ENCODE measurements at regions not wholly inside any gene's neighbourhood (a gene's known extent, or its start where the extent isn't known, plus 50 kb on each side); places are given as distances from the start of the nearest gene placed in this dataset.
"Not testable (repeated sequence)": the region's sequence is repeated elsewhere in the genome, so short reads cannot be mapped to it uniquely, and the experiment has no call there.

GRCh38 chr2:89224803-89225202 is 533.3 kb downstream of the RPIA start:
- not testable (repeated sequence) for DNase-seq; H3K27ac Mint-ChIP-seq; H2BK12ac ChIP-seq (ENCODE audit: insufficient read length, low read depth, low read length); H3K56ac ChIP-seq (ENCODE audit: insufficient read length, low read depth, low read length); H3K9ac ChIP-seq (ENCODE audit: extremely low read depth, insufficient read length, low read length); H3T11ph ChIP-seq (ENCODE audit: low read length); H2BK120ac ChIP-seq (ENCODE audit: low read depth, low read length, poor library complexity, severe bottlenecking); H4K5ac ChIP-seq (ENCODE audit: insufficient read length, low read depth, low read length); H3K27me3 Mint-ChIP-seq (ENCODE audit: low read depth); H3K36me3 Mint-ChIP-seq (ENCODE audit: insufficient read depth in 1 of 3, low read depth in 3 of 3); H3K18ac ChIP-seq (ENCODE audit: insufficient read length, low read depth, low read length); H3K4me1 ChIP-seq (ENCODE audit: insufficient read depth, low read length); H3K23ac ChIP-seq (ENCODE audit: insufficient read length, low read depth, low read length); H3K27ac ChIP-seq (ENCODE audit: insufficient read length, low read depth, low read length); H2AK5ac ChIP-seq (ENCODE audit: insufficient read length, low read length); H2BK15ac ChIP-seq (ENCODE audit: low read depth, low read length); H4K8ac ChIP-seq (replicated peaks; ENCODE audit: insufficient read length, low read depth, low read length); H2BK20ac ChIP-seq (ENCODE audit: low read depth, low read length, poor library complexity, severe bottlenecking); H3K27me3 ChIP-seq (ENCODE audit: insufficient read depth, low read length); H2BK5ac ChIP-seq (ENCODE audit: insufficient read length, low read length); H3K23me2 ChIP-seq (ENCODE audit: insufficient read length, low read depth, low read length, poor library complexity, severe bottlenecking); H3K79me1 ChIP-seq (ENCODE audit: insufficient read depth, low read depth, low read length, poor library complexity, severe bottlenecking); H4K91ac ChIP-seq (ENCODE audit: insufficient read length, low read depth, low read length); H3K9me3 ChIP-seq (ENCODE audit: control insufficient read depth, low read depth, low read length); H2AFZ ChIP-seq (ENCODE audit: low read length); H3K4me2 ChIP-seq (ENCODE audit: insufficient read depth, insufficient read length, low read length); H3K4me3 Mint-ChIP-seq; H3K4ac ChIP-seq (ENCODE audit: low read depth, low read length); H3K4me1 Mint-ChIP-seq; H4K20me1 ChIP-seq (ENCODE audit: control insufficient read depth, insufficient read depth, insufficient read length); H3K14ac ChIP-seq (ENCODE audit: insufficient read depth, low read length); H3K79me2 ChIP-seq (ENCODE audit: insufficient read depth, low read length)
- H3K9me3 Mint-ChIP-seq: peaks cover 24 to 27% of the 10 kb centered on the region in 2 experiments
- no CpG with 5 or more reads among the region's 2 CpGs for WGBS (ENCODE audit: extremely low coverage, insufficient read length, low lambda C conversion rate)

GRCh38 chr2:89229979-89230378 is 538.5 kb downstream of the RPIA start:
- H3K9me3 ChIP-seq (ENCODE audit: control insufficient read depth, low read depth, low read length); H2BK5ac ChIP-seq (ENCODE audit: insufficient read length, low read length); H2BK20ac ChIP-seq (ENCODE audit: low read depth, low read length, poor library complexity, severe bottlenecking); H3K14ac ChIP-seq (ENCODE audit: insufficient read depth, low read length); H3K4ac ChIP-seq (ENCODE audit: low read depth, low read length); H4K20me1 ChIP-seq (ENCODE audit: control insufficient read depth, insufficient read depth, insufficient read length); H3K79me1 ChIP-seq (ENCODE audit: insufficient read depth, low read depth, low read length, poor library complexity, severe bottlenecking); H3K23me2 ChIP-seq (ENCODE audit: insufficient read length, low read depth, low read length, poor library complexity, severe bottlenecking); H4K91ac ChIP-seq (ENCODE audit: insufficient read length, low read depth, low read length); H4K5ac ChIP-seq (ENCODE audit: insufficient read length, low read depth, low read length); H3K36me3 Mint-ChIP-seq (ENCODE audit: insufficient read depth in 1 of 3, low read depth in 3 of 3); H3K23ac ChIP-seq (ENCODE audit: insufficient read length, low read depth, low read length); H2BK15ac ChIP-seq (ENCODE audit: low read depth, low read length); H2AK5ac ChIP-seq (ENCODE audit: insufficient read length, low read length); H3K9ac ChIP-seq (ENCODE audit: extremely low read depth, insufficient read length, low read length); H3K79me2 ChIP-seq (ENCODE audit: insufficient read depth, low read length); H3K27me3 Mint-ChIP-seq (ENCODE audit: low read depth); H3K4me1 ChIP-seq (ENCODE audit: insufficient read depth, low read length); H3T11ph ChIP-seq (ENCODE audit: low read length); H3K56ac ChIP-seq (ENCODE audit: insufficient read length, low read depth, low read length); DNase-seq; H3K4me3 Mint-ChIP-seq; H3K27ac ChIP-seq (ENCODE audit: insufficient read length, low read depth, low read length); H2BK120ac ChIP-seq (ENCODE audit: low read depth, low read length, poor library complexity, severe bottlenecking); H2BK12ac ChIP-seq (ENCODE audit: insufficient read length, low read depth, low read length); H3K27me3 ChIP-seq (ENCODE audit: insufficient read depth, low read length); H4K8ac ChIP-seq (replicated peaks; ENCODE audit: insufficient read length, low read depth, low read length); H3K4me2 ChIP-seq (ENCODE audit: insufficient read depth, insufficient read length, low read length); H2AFZ ChIP-seq (ENCODE audit: low read length); H3K27ac Mint-ChIP-seq; H3K4me1 Mint-ChIP-seq; H3K18ac ChIP-seq (ENCODE audit: insufficient read length, low read depth, low read length): not testable (repeated sequence)
- no CpG with 5 or more reads among the region's 6 CpGs for WGBS (ENCODE audit: extremely low coverage, insufficient read length, low lambda C conversion rate)
- peaks cover 21 to 31% of the 10 kb centered on the region in 2 experiments for H3K9me3 Mint-ChIP-seq
